Left lung (tissue), 4 donors: ENCODE measurements at regions not wholly inside any gene's neighbourhood (a gene's known extent, or its start where the extent isn't known, plus 50 kb on each side); places are given as distances from the start of the nearest gene placed in this dataset.

Source experiments
- ATAC-seq: fragments of 200-7000 bp; cut with Tn5 transposase; one replicate; pipeline ENCODE4 v1.9.1; 2020; ENCODE audit warnings: moderate library complexity
- DNase-seq, 4 donors: peaks; one replicate each; pipeline ENCODE4 v3.0.0-alpha.2; 2013 to 2020
- H3K27ac ChIP-seq, 2 donors: fragments of 200-600 bp; sonication (generic) in 1 of 2; one replicate each; pipeline versions ENCODE4 v1.5.0 to v1.8.0; 2020 to 2021
- H3K27me3 ChIP-seq, 2 donors: fragments of 200-600 bp; sonication (generic) in 1 of 2; one replicate each; pipeline versions ENCODE4 v1.5.0 to v1.8.0; 2020 to 2021
- H3K36me3 ChIP-seq, 2 donors: fragments of 200-600 bp; sonication (generic) in 1 of 2; one replicate each; pipeline versions ENCODE4 v1.5.0 to v1.8.0; 2020 to 2021
- H3K4me1 ChIP-seq, 2 donors: fragments of 200-600 bp; one replicate each; pipeline ENCODE4 v1.8.0; 2021
- H3K4me3 ChIP-seq, 2 donors: fragments of 200-600 bp; sonication (generic) in 1 of 2; one replicate each; pipeline versions ENCODE4 v1.5.0 to v1.8.0; 2020 to 2021; ENCODE audit warnings: mild to moderate bottlenecking in 1 of 2
- H3K9me3 ChIP-seq, 2 donors: fragments of 200-600 bp; sonication (generic) in 1 of 2; one replicate each; pipeline versions ENCODE4 v1.5.0 to v1.8.0; 2020 to 2021
- CTCF ChIP-seq, 2 donors: fragments of 200-600 bp; sonication (generic) in 1 of 2; IDR thresholded peaks; one replicate each; pipeline versions ENCODE4 v1.5.0 to v1.8.0; 2021; ENCODE audit warnings: antibody characterized with exemption in 2 of 2
- intact Hi-C, 2 donors: fragments of 100-400 bp; cut with DNase I; formaldehyde crosslinking; loops; one replicate each; pipeline versions ENCODE4 v1.11.2 to v1.14.2; 2022
- donor health status: DM: no; HTN: yes; CAD: no.
- donor health status: DM: no; HTN: no; CAD: no.

- no peak for ATAC-seq
- intact Hi-C loops, result no loop called here
- TF ChIP-seq CTCF (IDR thresholded peaks at IDR 0.05), result no peak
Observed at GRCh38 chr15:45913451-45913850, 278.6 kb downstream of the SQOR start.

GRCh38 chr15:45914425-45914824, 279.6 kb downstream of the SQOR start:
- intact Hi-C loops, result no loop called here
- no peaks in the 10 kb centered on the region for H3K27me3 ChIP-seq
- no peak overlapping the region for H3K27ac ChIP-seq

More at GRCh38 chr15:45913451-45913850, 278.6 kb downstream of the SQOR start:
- no peaks in the 10 kb centered on the region for H3K27me3 ChIP-seq
- H3K4me1 ChIP-seq, result no peaks in the 10 kb centered on the region
- no peak overlapping the region for H3K27ac ChIP-seq
- H3K4me3 ChIP-seq, result no peak overlapping the region
- peaks cover 0 to 15% of the 10 kb centered on the region in 2 donors for H3K9me3 ChIP-seq
- H3K36me3 ChIP-seq, result no peaks in the 10 kb centered on the region
- DNase-seq, result no peak

GRCh38 chr15:45918839-45919238, 284.0 kb downstream of the SQOR start:
- ATAC-seq, result peak; percentile 9
- intact Hi-C loops, result no loop called here
- no peak for DNase-seq
- TF ChIP-seq CTCF (IDR thresholded peaks at IDR 0.05), result no peak
- H3K27me3 ChIP-seq, result no peaks in the 10 kb centered on the region
- H3K27ac ChIP-seq, result no peak overlapping the region
- no peak overlapping the region for H3K4me3 ChIP-seq
- H3K4me1 ChIP-seq, result no peaks in the 10 kb centered on the region
- no peaks in the 10 kb centered on the region for H3K9me3 ChIP-seq
- H3K36me3 ChIP-seq, result no peaks in the 10 kb centered on the region

More at GRCh38 chr15:45914425-45914824, 279.6 kb downstream of the SQOR start:
- no peak for DNase-seq
- Histone ChIP-seq H3K4me3 (no peak overlapping the region), H3K9me3 (peaks cover 0 to 9% of the 10 kb centered on the region in 2 donors), H3K4me1 (no peaks in the 10 kb centered on the region), H3K36me3 (no peaks in the 10 kb centered on the region)
- TF ChIP-seq CTCF (IDR thresholded peaks at IDR 0.05), result no peak
- ATAC-seq, result no peak

- no peak for TF ChIP-seq CTCF (IDR thresholded peaks at IDR 0.05)
- Histone ChIP-seq H3K36me3 (no peaks in the 10 kb centered on the region), H3K4me3 (no peak overlapping the region), H3K27ac (no peak overlapping the region), H3K4me1 (no peaks in the 10 kb centered on the region), H3K27me3 (no peaks in the 10 kb centered on the region), H3K9me3 (no peaks in the 10 kb centered on the region)
- intact Hi-C loops, result no loop called here
- ATAC-seq (peak; percentile 93), DNase-seq (peak in 2 of 4 donors; percentile 52 to 81)
Observed at GRCh38 chr15:45919806-45920205, 285.0 kb downstream of the SQOR start.

- H3K4me3 ChIP-seq, result no peak overlapping the region
- H3K9me3 ChIP-seq, result no peaks in the 10 kb centered on the region
- ATAC-seq, result peak; percentile 63
- intact Hi-C loops, result no loop called here
- DNase-seq, result peak in 1 of 4 donors; percentile 15
- no peaks in the 10 kb centered on the region for H3K4me1 ChIP-seq
- H3K27ac ChIP-seq, result peak overlapping the region; percentile 58 to 60
- no peaks in the 10 kb centered on the region for H3K36me3 ChIP-seq
- H3K27me3 ChIP-seq, result no peaks in the 10 kb centered on the region
- TF ChIP-seq CTCF (IDR thresholded peaks at IDR 0.05), result no peak
Observed at GRCh38 chr15:45921376-45921775, 286.5 kb downstream of the SQOR start.
